ENCODE measurements at regions not wholly inside any gene's neighbourhood (a gene's known extent, or its start where the extent isn't known, plus 50 kb on each side); places are given as distances from the start of the nearest gene placed in this dataset.

- no peak for TF ChIP-seq CTCF (conservative IDR thresholded peaks at IDR 0.05 in 1 of 2, IDR thresholded peaks at IDR 0.05 in 1 of 2; ENCODE audit: low read depth in 1 of 2, low read length in 2 of 2)
- TF ChIP-seq EZH2 (IDR thresholded peaks at IDR 0.05; ENCODE audit: low read length, missing control alignments): no peak
These were observed 270.4 kb downstream of the DLEU7 start for GRCh38 chr13:50573066-50573465.

Measured in fibroblast of lung (primary cell).